HUES48 (cell line): ENCODE measurements at regions not wholly inside any gene's neighbourhood (a gene's known extent, or its start where the extent isn't known, plus 50 kb on each side); places are given as distances from the start of the nearest gene placed in this dataset.

ENCODE experiments used
- H3K27ac ChIP-seq: one replicate; pipeline ENCODE4 v1.7.0; 2013; ENCODE audit warnings: low read depth, low read length, inconsistent platforms
- H3K27me3 ChIP-seq: 2 replicates; pipeline ENCODE4 v1.6.1; 2013; ENCODE audit warnings: mild to moderate bottlenecking, low read length; ENCODE audit not compliant: control insufficient read depth, insufficient read depth
- H3K36me3 ChIP-seq: 2 replicates; pipeline ENCODE4 v1.6.1; 2013; ENCODE audit warnings: low read length; ENCODE audit not compliant: control insufficient read depth, insufficient read depth
- H3K4me1 ChIP-seq: 2 replicates; pipeline ENCODE4 v1.6.1; 2013; ENCODE audit warnings: mild to moderate bottlenecking, low read length; ENCODE audit not compliant: control insufficient read depth, insufficient read depth
- H3K4me3 ChIP-seq: 2 replicates; pipeline ENCODE4 v1.5.1; 2013; ENCODE audit warnings: mild to moderate bottlenecking, low read depth, low read length
- H3K9ac ChIP-seq: 2 replicates; pipeline ENCODE4 v1.6.1; 2013; ENCODE audit warnings: mild to moderate bottlenecking, low read depth, low read length, moderate library complexity
- H3K9me3 ChIP-seq: 2 replicates; pipeline ENCODE4 v1.6.1; 2013; ENCODE audit warnings: low read length; ENCODE audit not compliant: control insufficient read depth, insufficient read depth

- Histone ChIP-seq H3K9me3 (no peaks in the 10 kb centered on the region), H3K4me1 (peaks cover 40% of the 10 kb centered on the region), H3K4me3 (peak overlapping the region; percentile 76), H3K9ac (no peak overlapping the region), H3K27ac (peak overlapping the region; percentile 83), H3K27me3 (peaks cover 7% of the 10 kb centered on the region; the same call in 1 of the 2 replicates), H3K36me3 (no peaks in the 10 kb centered on the region)
Observed at GRCh38 chr16:85556456-85557082, 56.6 kb upstream of the GSE1 start.

GRCh38 chr16:85557083-85557970 is 55.8 kb upstream of the GSE1 start:
- peak overlapping the region; percentile 76 for H3K4me3 ChIP-seq
- no peaks in the 10 kb centered on the region for H3K36me3 ChIP-seq
- peaks cover 7% of the 10 kb centered on the region; the same call in 1 of the 2 replicates for H3K27me3 ChIP-seq
- no peak overlapping the region; the same call in 1 of the 2 replicates for H3K9ac ChIP-seq
- H3K27ac ChIP-seq, result peak overlapping the region; percentile 83
- H3K9me3 ChIP-seq, result no peaks in the 10 kb centered on the region
- H3K4me1 ChIP-seq, result peaks cover 44% of the 10 kb centered on the region

- Histone ChIP-seq H3K27ac (peak overlapping the region; percentile 83), H3K9ac (no peak overlapping the region), H3K27me3 (peaks cover 7% of the 10 kb centered on the region; the same call in 1 of the 2 replicates), H3K9me3 (no peaks in the 10 kb centered on the region), H3K4me1 (peaks cover 47% of the 10 kb centered on the region), H3K36me3 (no peaks in the 10 kb centered on the region), H3K4me3 (peak overlapping the region; percentile 76)
Observed at GRCh38 chr16:85557971-85558657, 55.0 kb upstream of the GSE1 start.

- Histone ChIP-seq H3K27me3 (no peaks in the 10 kb centered on the region), H3K36me3 (no peaks in the 10 kb centered on the region), H3K9ac (no peak overlapping the region), H3K4me3 (no peak overlapping the region), H3K27ac (no peak overlapping the region), H3K9me3 (no peaks in the 10 kb centered on the region), H3K4me1 (peaks cover 53% of the 10 kb centered on the region)
Observed at GRCh38 chr16:85560932-85561247, 52.2 kb upstream of the GSE1 start.

- Histone ChIP-seq H3K9me3 (no peaks in the 10 kb centered on the region), H3K9ac (no peak overlapping the region), H3K36me3 (no peaks in the 10 kb centered on the region), H3K4me3 (no peak overlapping the region), H3K27ac (no peak overlapping the region), H3K4me1 (peaks cover 57% of the 10 kb centered on the region), H3K27me3 (no peaks in the 10 kb centered on the region)
Observed at GRCh38 chr16:85561248-85562092, 51.7 kb upstream of the GSE1 start.

GRCh38 chr16:85562093-85562786 is 50.9 kb upstream of the GSE1 start:
- no peaks in the 10 kb centered on the region for H3K27me3 ChIP-seq
- H3K4me1 ChIP-seq, result peaks cover 62% of the 10 kb centered on the region
- H3K4me3 ChIP-seq, result no peak overlapping the region
- no peak overlapping the region for H3K27ac ChIP-seq
- H3K9me3 ChIP-seq, result no peaks in the 10 kb centered on the region
- H3K36me3 ChIP-seq, result no peaks in the 10 kb centered on the region
- H3K9ac ChIP-seq, result 0 out of 2 replicates have a peak overlapping the region, but pooled peaks have one; percentile 5

GRCh38 chr16:85563034-85563433 is 50.1 kb upstream of the GSE1 start:
- H3K27ac ChIP-seq, result no peak overlapping the region
- H3K4me3 ChIP-seq, result no peak overlapping the region
- H3K9me3 ChIP-seq, result no peaks in the 10 kb centered on the region
- peaks cover 59% of the 10 kb centered on the region for H3K4me1 ChIP-seq
- no peaks in the 10 kb centered on the region for H3K27me3 ChIP-seq
- H3K9ac ChIP-seq, result 0 out of 2 replicates have a peak overlapping the region, but pooled peaks have one; percentile 5
- H3K36me3 ChIP-seq, result no peaks in the 10 kb centered on the region
